ENCODE measurements at regions not wholly inside any gene's neighbourhood (a gene's known extent, or its start where the extent isn't known, plus 50 kb on each side); places are given as distances from the start of the nearest gene placed in this dataset.
"Not testable (repeated sequence)": the region's sequence is repeated elsewhere in the genome, so short reads cannot be mapped to it uniquely, and the experiment has no call there.

DNA sequence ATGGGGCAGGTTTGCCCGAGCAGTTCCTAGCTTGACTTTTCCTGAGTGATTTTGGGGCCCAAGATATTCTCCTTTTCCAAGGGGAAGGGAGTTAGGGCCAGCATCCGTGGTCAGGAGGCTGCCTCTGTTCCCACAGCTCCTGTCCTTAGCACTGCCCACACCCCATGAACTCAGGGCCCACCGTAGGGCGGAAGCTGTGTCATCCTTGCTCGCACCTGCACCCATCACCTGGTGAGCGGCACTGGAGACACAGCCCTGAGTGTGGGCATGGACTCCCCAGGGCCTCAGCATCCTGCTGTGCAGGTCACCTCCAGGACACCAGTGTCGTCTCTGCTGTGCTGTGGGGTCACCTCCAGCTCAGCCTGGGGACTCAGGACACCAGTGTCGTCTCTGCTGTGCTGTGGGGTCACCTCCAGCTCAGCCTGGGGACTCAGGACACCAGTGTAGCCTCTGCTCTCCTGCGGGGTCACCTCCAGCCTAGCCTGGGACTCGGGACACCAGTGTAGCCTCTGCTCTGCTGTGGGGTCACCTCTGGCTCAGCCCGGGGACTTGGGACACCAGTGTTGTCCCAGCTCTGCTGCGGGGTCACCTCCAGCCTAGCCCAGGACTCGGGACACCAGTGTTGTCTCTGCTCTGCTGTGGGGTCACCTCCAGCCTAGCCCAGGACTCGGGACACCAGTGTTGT lies 322.9 kb downstream of the ADGRD1 start:
- no peak overlapping the region for H3K4me3 Mint-ChIP-seq (ENCODE audit: unreplicated experiment)
- H3K27ac Mint-ChIP-seq (ENCODE audit: unreplicated experiment) = no peak overlapping the region
- no peaks in the 10 kb centered on the region for H3K27me3 Mint-ChIP-seq (ENCODE audit: unreplicated experiment)
- TF ChIP-seq, protein P1, sequence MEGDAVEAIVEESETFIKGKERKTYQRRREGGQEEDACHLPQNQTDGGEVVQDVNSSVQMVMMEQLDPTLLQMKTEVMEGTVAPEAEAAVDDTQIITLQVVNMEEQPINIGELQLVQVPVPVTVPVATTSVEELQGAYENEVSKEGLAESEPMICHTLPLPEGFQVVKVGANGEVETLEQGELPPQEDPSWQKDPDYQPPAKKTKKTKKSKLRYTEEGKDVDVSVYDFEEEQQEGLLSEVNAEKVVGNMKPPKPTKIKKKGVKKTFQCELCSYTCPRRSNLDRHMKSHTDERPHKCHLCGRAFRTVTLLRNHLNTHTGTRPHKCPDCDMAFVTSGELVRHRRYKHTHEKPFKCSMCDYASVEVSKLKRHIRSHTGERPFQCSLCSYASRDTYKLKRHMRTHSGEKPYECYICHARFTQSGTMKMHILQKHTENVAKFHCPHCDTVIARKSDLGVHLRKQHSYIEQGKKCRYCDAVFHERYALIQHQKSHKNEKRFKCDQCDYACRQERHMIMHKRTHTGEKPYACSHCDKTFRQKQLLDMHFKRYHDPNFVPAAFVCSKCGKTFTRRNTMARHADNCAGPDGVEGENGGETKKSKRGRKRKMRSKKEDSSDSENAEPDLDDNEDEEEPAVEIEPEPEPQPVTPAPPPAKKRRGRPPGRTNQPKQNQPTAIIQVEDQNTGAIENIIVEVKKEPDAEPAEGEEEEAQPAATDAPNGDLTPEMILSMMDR (IDR thresholded peaks at IDR 0.05) = no peak
- H3K36me3 Mint-ChIP-seq (ENCODE audit: unreplicated experiment) = no peaks in the 10 kb centered on the region
- no peak for DNase-seq (ENCODE audit: extremely low spot score, unreplicated experiment)
- no peaks in the 10 kb centered on the region for H3K4me1 Mint-ChIP-seq (ENCODE audit: unreplicated experiment)
- H3K9me3 Mint-ChIP-seq (ENCODE audit: unreplicated experiment) = no peaks in the 10 kb centered on the region

DNA sequence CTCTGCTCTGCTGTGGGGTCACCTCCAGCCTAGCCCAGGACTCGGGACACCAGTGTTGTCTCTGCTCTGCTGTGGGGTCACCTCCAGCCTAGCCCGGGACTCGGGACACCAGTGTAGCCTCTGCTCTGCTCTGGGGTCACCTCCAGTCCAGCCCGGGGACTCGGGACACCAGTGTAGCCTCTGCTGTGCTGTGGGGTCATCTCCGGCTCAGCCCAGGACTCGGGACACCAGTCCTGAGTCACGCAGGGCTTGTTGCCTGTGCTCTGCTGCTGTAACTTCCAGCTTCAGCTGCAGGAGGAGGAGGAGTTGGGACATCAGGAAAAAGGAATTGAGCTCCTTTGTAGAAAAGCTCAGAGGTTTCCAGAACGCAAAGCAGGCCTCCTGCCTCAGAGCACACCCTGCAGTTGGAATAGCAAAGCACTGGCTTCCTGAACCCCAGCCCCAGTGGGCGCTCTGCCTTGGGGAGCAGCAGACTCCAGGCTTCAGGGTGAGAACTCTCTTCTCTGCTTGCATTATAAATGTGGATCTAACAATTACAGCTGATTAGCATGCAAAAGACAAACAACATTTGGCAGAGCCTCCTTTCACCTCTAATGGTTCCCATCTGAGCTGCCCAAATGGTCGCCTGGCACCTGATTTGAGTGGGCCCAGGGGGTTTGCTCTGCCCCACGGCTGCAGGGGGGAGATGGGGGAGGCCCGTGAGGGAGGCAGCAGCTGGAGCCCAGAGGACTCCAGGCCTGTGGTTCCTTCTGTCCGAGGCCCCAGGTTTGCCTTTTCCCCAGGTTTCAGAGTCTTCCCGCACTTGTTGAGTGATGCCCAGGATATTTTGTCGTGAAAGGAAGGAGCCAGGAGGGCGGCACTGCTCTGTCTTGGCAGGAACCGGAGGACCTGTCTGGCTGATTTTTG lies 323.7 kb downstream of the ADGRD1 start:
- H3K4me1 Mint-ChIP-seq (ENCODE audit: unreplicated experiment); H3K36me3 Mint-ChIP-seq (ENCODE audit: unreplicated experiment); H3K4me3 Mint-ChIP-seq (ENCODE audit: unreplicated experiment); H3K27me3 Mint-ChIP-seq (ENCODE audit: unreplicated experiment); DNase-seq (ENCODE audit: extremely low spot score, unreplicated experiment); H3K27ac Mint-ChIP-seq (ENCODE audit: unreplicated experiment); H3K9me3 Mint-ChIP-seq (ENCODE audit: unreplicated experiment): not testable (repeated sequence)

DNA sequence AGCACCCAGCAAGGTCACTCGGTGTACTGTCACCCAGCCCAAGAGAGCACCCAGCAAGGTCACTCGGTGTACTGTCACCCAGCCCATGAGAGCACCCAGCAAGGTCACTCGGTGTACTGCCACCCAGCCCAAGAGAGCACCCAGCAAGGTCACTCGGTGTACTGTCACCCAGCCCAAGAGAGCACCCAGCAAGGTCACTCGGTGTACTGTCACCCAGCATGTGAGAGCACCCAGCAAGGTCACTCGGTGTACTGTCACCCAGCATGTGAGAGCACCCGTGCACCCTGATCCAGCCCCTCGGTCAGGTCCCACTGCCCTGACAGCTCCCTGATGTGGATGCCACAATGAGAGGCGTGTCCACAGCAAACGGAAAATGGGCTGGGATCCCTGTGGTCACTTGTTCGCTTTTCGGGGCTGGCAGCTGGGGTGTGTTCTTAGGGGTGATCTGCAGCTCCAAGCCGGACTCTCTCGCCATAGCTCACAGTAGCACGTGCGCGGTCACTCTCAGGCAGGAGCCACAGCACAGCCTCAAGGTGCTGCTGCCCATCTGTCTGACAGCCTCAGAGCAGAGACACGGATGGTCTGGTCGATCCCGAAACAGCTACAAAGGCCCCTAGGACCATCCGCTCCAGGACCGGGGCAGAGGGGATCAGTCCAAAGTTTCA lies 324.9 kb downstream of the ADGRD1 start:
- H3K27me3 Mint-ChIP-seq (ENCODE audit: unreplicated experiment); H3K9me3 Mint-ChIP-seq (ENCODE audit: unreplicated experiment): not testable (repeated sequence)

DNA sequence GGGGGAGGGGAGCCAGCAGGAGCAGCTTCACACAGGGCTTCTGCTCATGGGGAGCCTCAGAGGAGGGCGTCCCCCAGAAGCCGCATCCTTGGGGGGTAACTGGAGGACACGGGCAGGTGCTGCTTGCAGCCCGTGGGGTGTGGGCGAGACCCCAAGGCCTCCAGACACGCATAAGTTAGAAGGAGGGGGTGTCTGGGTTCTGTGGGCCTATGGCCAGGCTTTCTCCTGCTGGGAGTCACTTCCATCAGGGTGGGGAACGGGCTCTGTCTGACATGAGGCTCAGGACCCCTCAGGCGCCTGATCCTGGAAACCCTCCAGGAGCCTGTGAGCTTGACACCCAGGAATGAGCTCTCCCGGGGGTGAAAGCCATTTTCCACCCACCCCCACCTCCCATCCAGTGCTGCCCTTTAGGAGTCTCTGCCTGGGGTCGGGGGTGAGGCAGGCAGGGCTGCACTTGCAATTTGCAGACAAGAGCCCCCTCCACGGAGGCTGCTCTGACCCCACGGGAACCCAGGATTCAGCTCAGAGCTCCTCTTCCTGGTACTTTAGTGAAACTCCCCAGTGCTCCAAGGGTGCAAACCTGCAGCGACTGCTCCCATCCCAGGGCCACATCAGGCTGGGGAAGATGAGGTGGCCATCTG lies 325.7 kb downstream of the ADGRD1 start:
- H3K9me3 Mint-ChIP-seq (ENCODE audit: unreplicated experiment) = no peaks in the 10 kb centered on the region
- no peaks in the 10 kb centered on the region for H3K36me3 Mint-ChIP-seq (ENCODE audit: unreplicated experiment)
- DNase-seq (ENCODE audit: extremely low spot score, unreplicated experiment) = no peak
- no peak overlapping the region for H3K27ac Mint-ChIP-seq (ENCODE audit: unreplicated experiment)
- H3K27me3 Mint-ChIP-seq (ENCODE audit: unreplicated experiment) = no peaks in the 10 kb centered on the region
- TF ChIP-seq, protein P1 (IDR thresholded peaks at IDR 0.05) = no peak
- H3K4me3 Mint-ChIP-seq (ENCODE audit: unreplicated experiment) = no peak overlapping the region
- H3K4me1 Mint-ChIP-seq (ENCODE audit: unreplicated experiment) = no peaks in the 10 kb centered on the region

More for the DNA sequence above, 324.9 kb downstream of the ADGRD1 start:
- H3K36me3 Mint-ChIP-seq (ENCODE audit: unreplicated experiment); DNase-seq (ENCODE audit: extremely low spot score, unreplicated experiment); H3K4me3 Mint-ChIP-seq (ENCODE audit: unreplicated experiment); H3K4me1 Mint-ChIP-seq (ENCODE audit: unreplicated experiment); H3K27ac Mint-ChIP-seq (ENCODE audit: unreplicated experiment): not testable (repeated sequence)

DNA sequence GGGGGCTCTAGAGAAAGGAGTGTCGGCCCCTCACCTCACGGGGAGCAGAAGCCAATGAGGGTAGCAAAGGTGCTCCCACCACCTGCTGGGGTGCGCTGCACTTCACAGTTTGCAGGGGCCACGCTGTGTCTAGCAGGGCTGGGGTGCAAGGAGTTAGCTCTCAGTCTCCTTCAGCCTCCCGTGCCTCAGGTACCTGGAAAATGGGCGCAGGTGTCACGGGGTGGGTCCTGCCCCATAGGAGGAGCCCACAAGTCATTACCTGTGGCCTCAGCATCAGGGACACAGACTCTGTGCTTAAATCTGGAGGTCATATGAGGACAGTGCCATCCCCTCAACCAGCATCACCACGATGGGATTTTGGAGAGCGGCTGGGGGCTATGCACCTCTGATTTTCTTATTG lies 326.7 kb downstream of the ADGRD1 start:
- Mint-ChIP-seq H3K36me3 (ENCODE audit: unreplicated experiment) (no peaks in the 10 kb centered on the region), H3K4me3 (ENCODE audit: unreplicated experiment) (no peak overlapping the region), H3K4me1 (ENCODE audit: unreplicated experiment) (no peaks in the 10 kb centered on the region), H3K27me3 (ENCODE audit: unreplicated experiment) (no peaks in the 10 kb centered on the region), H3K9me3 (ENCODE audit: unreplicated experiment) (no peaks in the 10 kb centered on the region), H3K27ac (ENCODE audit: unreplicated experiment) (no peak overlapping the region)
- TF ChIP-seq, protein P1 (IDR thresholded peaks at IDR 0.05) = no peak
- DNase-seq (ENCODE audit: extremely low spot score, unreplicated experiment) = no peak
